ENCODE measurements at regions not wholly inside any gene's neighbourhood (a gene's known extent, or its start where the extent isn't known, plus 50 kb on each side); places are given as distances from the start of the nearest gene placed in this dataset.
"Not testable (repeated sequence)": the region's sequence is repeated elsewhere in the genome, so short reads cannot be mapped to it uniquely, and the experiment has no call there.

DNA sequence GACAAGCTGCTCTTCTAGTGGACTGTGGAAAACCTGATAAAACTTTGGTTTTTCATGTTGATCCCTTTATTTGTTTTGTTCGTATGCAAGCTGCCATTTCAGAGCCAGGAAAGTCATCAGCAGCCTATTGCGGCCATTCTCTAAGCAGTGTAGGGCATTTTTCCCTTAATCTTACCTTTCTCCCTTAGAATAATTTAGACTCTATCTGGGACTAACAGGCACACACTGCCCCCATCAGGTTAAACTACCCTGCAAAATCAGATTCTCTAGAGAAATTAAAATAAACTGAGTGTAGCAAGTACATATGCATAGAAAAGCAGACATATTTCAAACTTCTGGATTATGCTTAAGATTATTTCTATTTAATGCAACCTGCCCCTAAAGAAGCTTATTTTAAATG, 347.5 kb downstream of the METTL4 start:
- no peak for DNase-seq (ENCODE audit: low spot score)

DNA sequence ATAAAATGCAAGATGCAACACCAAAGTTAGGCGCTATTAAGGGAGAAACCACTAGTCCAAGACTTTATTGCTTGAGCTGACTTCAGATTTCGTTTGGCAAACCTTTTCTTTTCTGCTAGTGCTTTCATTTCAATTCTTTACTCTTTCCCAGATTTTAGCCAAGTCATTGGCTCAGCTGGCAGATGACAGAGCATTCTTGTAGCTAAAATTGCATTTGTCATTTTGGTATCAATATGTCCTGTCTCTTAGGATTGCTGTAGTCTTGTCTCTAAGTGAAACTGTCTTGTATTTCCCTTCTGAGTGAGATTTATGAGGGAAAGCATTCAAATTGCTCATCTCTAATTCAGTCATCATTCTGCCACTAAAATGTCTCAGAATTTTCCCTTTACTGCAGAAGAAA, 335.1 kb downstream of the METTL4 start:
- no peak for DNase-seq (ENCODE audit: low spot score)

DNA sequence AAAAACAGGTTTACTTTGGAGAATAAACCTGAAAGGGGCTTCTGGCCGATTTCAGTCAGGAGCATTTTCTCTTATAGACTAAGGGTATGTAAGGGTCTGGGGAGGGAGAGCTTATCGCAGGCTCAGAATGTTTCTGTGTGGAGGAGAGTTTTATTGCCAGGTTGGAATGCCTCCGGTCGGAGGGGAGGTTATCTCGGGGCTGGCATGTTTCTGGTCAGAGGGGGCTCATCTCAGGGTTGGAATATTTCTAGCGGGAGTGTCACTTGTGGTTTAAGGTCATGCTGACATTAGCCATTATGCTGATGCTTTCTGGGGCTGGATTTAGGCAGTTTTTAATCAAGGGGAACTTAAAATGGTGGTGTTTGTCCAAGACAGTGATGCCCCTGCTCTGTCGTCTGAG, 333.6 kb downstream of the METTL4 start:
- DNase-seq (ENCODE audit: low spot score): no peak

DNA sequence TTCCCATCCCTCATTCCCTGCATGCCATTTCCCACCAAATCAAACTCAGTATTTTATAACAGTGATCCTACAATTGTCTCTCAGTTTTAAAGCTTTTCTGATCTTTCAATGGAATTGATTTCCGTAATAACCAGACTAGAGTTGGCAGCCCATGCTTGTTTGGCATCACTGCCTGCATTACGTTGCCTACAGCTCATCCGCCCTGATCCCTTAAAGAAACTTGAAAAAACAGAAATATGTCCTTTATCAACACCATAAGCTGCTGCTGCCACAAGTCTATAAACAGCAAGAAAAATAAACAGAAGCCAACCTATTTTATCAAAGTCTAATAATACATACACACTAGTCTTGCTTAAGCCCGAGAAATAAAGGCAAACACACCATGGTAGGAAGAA, 331.0 kb downstream of the METTL4 start:
- no peak for DNase-seq (ENCODE audit: low spot score)

DNA sequence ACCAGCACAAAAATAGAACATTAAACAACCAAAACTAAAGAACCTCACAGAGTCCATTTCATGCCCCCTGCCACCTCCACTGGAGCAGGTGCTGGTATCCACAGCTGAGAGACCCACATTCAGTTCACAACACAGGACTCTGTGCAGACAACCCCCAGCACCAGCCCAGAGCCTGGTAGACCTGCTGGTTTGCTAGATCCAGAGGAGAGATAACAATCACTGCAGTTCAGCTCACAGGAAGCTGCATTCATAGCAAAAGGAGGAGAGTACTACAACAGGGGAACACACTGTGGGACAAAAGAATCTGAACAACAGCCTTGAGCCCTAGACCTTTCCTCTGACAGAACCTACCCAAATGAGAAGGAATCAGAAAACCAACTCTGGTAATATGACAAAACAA, 326.7 kb downstream of the METTL4 start:
- DNase-seq (ENCODE audit: low spot score): no peak

DNA sequence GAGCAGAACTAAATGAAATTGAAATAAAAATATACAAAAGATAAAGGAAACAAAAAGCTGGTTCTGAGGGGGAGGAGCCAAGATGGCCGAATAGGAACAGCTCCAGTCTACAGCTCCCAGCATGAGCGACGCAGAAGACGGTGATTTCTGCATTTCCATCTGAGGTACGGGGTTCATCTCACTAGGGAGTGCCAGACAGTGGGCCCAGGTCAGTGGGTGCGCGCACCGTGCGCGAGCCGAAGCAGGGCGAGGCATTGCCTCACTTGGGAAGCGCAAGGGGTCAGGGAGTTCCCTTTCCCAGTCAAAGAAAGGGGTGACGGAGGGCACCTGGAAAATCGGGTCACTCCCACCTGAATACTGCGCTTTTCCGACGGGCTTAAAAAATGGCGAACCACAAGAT, 324.2 kb downstream of the METTL4 start:
- DNase-seq (ENCODE audit: low spot score): not testable (repeated sequence)

DNA sequence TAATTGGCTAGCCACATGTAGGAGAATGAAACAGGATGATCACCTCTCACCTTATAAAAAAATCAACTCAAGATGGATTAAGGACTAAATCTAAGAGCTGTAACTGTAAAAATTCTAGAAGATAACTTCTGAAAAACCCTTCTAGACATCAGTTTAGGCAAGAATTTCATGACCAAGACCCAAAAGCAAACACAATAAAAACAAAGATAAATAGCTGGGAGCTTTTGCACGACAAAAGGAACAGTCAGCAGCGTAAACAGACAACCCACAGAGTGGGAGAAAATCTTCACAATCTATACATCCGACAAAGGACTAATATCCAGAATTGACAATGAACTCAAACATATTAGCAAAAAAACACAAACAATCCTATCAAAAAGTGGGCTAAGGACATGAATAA, 316.3 kb downstream of the METTL4 start:
- DNase-seq (ENCODE audit: low spot score): no peak

DNA sequence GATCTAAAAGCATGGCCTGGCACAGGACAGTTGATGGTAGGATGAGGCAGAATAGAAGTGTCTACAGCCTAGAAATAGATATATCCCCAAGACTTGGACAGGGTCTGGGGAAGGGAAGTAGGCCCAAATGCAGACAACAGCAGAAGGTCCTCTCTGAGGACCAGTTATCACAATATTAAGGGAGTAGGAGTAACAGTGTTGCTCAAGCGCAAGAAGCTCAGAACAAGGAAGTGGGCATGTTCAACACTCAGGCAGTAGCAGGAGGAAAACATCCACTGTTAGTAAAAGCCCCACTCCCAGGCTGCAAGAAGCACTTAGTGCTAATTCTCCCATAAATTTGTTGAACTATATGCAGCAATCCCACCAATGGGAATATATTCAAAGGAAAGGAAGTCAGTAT, 314.7 kb downstream of the METTL4 start:
- DNase-seq (ENCODE audit: low spot score): no peak

DNA sequence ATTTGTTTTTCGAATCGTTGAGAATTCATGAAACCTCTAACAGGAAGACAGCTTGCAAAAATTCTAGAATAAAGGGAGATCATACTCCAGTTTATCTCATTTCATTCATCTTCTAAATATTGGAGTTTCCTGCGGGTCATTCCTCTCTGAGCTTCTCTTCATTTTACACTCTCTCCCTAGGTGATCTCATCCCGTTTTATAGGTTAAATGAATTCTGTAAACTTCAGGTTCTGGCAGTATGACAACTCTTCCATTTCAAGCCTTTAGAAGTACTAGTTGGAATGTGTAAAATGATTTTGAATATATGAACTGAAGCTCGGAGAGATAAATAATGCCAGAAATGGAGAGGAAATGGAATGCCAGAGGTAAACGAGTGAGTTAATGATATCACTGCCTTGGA, 312.4 kb downstream of the METTL4 start:
- DNase-seq (ENCODE audit: low spot score): no peak

DNA sequence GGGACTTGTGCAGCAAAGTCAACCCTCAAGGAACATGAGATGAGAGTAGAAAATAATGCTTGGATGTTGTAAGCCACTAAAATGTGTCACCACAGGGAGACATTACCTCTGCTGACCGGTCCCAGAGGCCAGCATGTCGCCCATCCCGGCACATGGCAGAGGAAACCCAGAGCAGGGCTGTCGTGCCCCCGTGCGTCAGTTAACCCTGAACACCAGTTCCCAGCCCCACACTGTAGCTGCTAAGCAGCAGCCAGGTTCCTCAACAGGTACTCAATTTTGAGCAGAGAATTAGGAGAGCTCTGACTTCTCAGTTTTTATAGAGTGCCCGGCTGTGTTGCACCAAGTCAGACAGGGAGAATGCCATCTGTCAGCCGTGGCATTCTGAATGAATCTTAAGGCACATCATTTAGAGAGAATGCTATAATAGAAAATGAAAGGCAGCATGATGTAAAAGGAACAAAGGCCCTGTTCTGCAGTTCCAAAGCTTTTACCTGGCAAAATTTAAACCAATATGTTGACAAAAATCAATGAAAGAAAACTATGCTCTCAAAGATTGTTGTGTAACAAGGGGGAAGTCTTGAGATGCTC, 307.9 kb downstream of the METTL4 start:
- DNase-seq (ENCODE audit: low spot score): no peak

DNA sequence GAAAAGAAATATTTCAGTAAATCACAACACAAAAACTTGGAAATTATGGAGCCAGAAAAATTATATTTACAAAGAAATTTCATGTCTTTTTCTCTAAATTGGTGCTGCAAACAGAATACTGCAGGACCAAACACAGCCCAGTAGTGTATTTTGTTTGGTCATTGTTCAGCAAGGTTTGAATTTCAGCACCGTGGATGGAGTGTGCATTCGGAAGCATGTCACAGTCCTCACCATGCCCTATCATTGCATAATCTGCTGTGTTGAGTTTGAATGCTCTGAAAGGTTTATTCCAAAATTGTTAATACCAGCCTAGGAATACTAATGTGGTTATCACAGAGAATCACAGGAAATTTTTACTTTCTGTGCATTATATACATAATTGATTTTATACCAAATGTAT, 296.7 kb downstream of the METTL4 start:
- no peak for DNase-seq (ENCODE audit: low spot score)

DNA sequence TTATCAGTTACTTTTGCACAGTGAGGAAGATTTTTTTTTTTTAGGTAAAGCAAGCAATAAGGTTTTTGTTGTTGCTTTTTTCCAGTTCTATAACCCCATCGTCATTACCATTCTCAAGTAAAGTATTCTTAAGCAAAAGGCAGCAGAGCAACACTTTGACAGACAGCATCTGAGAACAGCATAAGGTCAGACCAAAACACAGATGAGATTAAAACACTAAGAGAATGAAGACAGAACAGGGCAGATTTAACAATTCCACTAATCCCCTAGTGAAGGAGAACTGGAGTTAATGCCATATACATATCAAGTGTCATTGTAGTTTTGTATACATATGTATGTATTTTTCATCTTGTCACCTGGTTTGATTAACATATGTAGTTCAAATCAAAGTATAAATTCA, 290.2 kb downstream of the METTL4 start:
- DNase-seq (ENCODE audit: low spot score): no peak

DNA sequence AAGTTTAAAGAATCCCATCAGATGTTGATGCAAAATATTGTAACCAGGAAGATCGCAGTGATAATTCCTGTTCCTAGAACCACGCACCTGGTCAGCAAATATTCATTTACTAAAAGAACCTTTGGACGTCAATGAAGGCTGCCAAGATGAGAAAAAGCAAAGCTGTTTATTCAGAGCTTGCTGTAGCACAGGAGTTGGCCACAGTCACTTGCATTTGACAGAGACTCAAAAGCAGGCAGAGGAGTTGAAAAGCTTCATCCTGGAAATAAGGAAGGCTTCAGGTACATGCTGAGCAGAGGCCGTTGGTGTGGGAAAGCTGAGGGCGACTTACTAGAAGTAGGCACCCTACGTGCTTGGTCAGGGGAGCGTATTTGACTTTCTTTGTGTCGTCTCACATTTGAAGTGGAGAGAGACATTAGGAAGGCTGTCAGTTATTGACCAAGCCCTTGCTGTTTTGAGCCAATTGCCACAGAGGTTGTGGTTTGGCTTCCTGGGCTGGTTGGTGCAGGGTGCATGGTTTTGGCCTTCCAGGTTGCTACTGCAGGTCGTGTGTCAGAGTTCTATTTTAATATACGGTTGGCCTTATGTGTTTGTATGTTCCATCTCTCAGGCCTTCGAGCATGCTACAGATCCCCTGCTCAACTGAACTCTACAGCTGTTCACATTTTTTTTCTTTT, 289.6 kb downstream of the METTL4 start:
- no peak for DNase-seq (ENCODE audit: low spot score)

DNA sequence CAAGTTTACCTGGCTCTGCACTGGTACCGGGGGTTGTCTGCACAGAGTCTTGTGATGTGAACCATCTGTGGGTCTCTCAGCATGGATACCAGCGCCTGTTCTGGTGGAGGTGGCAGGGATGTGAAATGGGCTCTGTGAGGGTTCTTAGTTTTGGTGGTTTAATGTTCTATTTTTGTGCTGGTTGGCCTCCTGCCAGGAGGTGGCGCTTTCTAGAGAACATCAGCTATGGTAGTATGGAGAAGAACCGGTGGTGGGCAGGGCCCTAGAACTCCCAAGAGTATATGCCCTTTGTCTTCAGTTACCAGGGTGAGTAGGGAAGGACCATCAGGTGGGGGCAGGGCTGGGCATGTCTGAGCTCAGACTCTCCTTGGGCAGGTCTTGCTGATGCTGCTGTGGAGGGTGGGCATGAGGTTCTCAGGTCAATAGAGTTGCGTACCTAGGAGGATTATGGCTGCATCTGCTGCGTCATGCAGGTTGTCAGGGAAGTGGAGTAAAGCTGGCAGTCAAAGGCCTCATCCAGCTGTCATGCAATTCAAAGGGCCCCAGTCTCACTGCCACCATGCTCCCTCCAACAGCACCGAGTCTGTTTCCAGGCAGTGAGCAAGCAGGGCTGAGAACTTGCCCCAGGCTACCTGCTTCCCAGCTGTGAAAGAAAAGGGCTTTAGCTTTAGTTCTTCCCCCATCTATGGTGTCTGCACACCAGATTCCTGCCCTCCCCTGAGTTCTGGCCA, 278.0 kb downstream of the METTL4 start:
- no peak for DNase-seq (ENCODE audit: low spot score)

DNA sequence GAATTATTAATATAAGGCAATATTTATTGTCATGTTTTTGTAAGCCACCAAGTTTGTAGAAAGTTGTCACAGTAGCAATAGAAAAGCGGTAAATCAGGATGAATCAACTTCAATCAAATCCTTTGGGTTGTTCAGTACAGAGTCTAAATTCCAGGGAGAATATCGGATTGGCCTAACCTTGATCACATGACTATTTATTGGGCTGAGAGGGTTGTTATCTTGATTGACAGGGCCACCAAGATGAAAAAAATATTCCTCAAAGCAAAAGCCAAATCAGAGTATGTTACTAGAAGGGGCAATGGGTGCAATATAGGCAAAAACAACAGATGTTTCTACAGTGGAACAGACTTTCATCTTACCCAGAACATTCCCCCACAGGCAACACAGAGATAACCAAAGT, 270.0 kb downstream of the METTL4 start:
- DNase-seq (ENCODE audit: low spot score): no peak

DNA sequence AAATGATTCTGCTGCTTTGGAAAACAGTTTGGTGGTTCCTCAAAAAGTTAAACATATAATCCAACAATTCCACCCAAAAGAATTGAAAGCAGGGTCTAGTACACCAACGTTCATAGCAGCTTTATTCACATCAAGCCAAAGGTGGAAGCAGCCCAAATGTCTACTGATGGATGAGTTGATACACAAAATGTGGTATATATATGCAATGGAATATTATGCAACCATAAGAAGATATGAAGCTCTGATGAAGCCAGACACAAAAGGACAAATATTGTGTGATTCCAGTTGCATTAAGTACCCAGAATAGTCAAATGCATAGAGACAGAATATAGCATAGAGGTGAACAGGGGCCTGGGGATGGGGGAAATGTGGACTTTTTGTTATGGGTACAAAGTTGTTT, 269.3 kb downstream of the METTL4 start:
- no peak for DNase-seq (ENCODE audit: low spot score)

DNA sequence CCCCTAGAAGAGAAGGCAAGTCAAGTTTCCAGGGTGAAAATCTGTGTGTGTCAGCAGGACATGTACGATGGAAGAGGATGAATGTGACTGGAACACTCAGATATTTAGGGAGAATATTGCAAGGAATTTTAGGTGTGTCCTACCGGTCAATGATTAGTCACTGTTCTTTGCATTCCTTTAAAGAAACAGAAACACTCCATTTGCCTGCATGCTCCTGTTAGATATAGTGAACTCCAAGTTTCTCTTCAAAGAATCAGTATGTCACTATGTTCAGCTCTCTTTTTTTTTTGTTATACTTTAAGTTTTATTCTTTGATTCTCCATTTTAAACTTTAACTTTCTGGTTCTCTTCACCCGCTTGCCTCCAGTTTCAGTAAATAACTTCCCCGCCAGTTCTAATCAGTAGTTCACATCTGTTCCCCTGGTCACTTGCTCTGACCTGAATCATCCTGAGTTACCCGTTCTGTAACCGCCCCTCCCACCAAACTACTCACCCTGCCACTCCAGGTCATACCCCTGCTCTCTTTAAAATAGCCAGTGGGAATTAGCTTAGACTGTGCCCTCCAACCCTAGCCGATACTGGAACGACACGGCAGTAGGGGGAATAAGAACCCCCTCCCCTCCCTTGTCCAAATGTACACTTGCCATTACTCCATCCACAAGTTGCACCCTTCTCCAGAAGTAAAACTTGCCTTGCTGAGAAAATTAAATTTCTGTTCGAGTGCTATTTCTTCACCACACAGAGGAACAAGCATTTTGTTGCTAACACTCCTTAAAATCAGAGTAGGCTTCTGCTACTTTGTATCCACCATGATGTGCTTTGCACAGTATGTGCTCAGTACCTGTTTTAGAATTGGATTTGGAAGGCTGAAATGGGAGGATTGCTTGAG, 268.4 kb downstream of the METTL4 start:
- no peak for DNase-seq (ENCODE audit: low spot score)

DNA sequence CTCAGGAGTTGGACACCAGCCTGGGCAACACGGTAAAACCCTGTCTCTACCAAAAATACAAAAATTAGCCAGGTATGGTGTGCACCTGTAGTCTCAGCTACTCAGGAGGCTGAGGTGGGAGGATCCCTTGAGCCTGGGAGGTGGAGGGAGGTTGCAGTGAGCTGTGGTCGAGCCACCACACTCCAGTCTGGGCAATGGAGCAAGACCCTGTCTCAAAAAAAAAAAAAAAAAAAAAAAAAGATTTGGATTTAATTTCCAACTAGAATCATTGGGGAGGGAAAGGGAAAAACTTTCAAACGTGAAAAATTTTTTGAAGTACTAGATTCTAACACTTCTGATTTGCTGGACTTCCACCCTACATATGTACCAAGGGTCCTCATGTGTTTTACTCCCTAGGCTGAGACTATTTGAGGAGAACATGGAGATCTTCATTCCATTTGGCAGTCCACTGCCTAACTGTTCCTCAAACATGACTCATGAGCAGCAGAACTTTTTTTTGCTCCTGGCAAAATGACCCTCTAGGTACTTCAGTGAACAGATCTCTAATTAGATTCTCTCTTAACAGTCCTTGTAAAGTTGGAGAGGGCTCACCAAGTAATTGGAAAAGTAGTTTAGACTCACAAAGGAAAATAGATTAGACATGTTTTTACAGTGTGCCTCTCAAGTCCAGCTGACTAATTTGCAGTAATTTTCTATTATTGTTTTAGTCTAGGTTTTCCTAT, 267.6 kb downstream of the METTL4 start:
- DNase-seq (ENCODE audit: low spot score): no peak

DNA sequence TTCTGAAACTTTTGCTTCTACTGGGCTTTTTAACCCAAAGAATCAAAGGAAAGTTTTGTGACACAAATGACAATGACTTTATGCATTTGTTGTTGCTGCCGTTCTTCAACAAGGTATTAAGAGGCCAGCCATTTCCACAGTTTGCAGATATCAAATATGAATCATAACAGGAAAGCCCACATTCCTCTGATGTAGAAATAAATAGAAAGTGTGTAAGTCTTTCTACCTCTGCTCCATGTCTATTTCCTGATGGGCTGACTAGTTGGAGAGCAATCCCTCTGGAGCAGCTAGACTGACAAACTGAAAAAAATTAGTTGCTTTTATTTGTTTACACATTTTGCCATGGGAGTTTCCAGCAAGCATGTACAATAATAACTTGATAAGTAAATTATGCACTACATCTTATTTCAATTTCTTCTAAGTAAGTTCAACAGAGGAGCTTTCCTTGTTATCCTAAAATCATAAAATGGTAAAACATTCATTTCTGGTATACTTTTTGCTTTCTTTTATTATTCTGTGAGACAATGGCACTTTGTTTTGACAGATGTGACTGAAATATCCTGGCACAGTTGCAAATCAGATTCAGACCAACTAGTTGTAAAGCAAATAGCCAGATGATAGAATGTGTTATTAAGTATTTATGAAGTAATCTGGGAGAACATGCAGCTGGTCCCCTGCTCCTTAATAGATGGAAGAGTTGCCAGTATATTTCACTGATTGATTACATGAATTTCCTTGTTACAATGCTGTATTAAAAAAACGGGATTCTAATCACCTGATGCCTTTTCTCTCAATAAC, 266.7 kb downstream of the METTL4 start:
- no peak for DNase-seq (ENCODE audit: low spot score)

DNA sequence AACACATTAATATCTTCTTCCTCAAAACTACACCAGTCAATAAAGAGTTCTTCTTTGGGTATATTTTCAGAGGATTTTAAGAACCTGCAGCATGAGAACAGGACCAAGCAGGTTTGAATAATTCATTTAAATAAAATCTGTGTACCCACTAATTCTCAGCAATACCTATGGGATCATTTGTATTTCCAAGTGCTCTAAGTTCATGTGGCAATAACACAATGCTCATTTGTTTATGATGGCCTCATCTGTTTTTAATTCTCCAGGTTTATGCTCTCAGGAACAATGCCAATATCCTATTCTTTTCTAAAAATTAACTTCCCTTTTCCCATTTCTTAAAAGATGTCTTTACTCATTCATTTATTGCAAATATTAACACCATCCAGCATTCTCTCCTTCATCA, 264.7 kb downstream of the METTL4 start:
- no peak for DNase-seq (ENCODE audit: low spot score)

DNA sequence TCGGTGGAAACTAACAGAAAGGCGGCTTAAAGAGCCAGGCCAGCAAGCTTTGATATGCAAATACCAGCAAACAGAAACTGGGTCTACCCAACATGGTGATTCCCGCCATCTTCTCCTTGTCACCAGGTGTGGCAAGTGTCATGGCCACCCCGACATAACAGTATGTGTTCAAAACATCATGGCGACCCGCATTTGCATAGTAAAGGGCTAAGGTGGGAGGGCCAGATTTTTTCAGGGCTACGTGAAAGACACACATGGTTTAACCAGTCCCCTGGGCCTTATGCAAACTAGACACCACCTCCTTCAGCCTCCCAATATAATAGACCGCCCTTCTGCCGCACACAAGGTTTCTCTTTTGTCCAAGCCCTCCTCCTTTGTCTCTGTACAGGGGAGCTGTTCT, 260.4 kb downstream of the METTL4 start:
- no peak for DNase-seq (ENCODE audit: low spot score)

All from CD4-positive, alpha-beta T cell treated with Interleukin-15 for 4 hours (primary cell).